Activated CD4-positive, alpha-beta T cell treated with anti-CD3 and anti-CD28 coated beads, Interleukin-2, amount 50 U/mL, for 24 hours (primary cell): ENCODE measurements at regions not wholly inside any gene's neighbourhood (a gene's known extent, or its start where the extent isn't known, plus 50 kb on each side); places are given as distances from the start of the nearest gene placed in this dataset.
"Not testable (repeated sequence)": the region's sequence is repeated elsewhere in the genome, so short reads cannot be mapped to it uniquely, and the experiment has no call there.

Experiments
- DNase-seq, 2 donors: peaks; one replicate each; pipeline ENCODE4 v3.0.0-alpha.2; 2020; ENCODE audit warnings: low read depth in 1 of 2, low spot score in 1 of 2

DNA sequence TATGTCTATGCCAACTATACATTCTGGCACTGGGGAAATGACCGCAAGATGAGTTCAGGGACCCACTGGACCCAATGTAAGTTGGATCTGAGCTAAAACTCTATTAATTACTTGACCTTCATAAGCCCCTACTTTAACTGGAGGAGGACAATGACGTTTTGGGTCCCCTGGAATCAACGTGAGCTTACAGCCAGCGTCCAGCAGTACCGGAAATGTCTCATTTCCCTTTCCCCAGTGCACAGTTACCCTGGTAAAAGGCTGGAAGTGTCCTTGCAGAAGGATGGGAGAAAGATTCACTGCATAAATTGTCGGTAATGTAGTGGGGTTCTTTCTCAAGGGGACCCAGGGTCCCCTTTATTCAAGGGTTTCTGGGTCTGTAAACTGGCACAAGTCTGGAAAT, 1297.6 kb upstream of the ACVR2A start:
- DNase-seq: no peak

DNA sequence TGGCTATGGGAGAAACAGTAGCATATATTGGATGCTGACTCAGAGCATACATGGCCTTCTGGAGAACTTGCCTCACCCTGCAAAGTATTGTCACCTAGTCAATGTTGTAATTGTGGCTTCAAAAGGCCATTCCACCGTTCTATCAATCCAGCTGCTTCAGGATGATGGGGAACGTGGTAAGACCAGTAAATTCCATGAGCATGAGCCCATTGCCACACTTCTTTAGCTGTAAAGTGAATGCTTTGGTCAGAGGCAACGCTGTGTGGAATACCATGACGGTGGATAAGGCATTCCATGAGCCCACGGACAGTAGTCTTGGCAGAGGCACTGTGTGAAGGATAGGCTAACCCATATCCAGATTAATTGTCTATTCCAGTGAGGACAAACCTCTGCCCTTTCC, 1300.1 kb upstream of the ACVR2A start:
- DNase-seq: no peak

DNA sequence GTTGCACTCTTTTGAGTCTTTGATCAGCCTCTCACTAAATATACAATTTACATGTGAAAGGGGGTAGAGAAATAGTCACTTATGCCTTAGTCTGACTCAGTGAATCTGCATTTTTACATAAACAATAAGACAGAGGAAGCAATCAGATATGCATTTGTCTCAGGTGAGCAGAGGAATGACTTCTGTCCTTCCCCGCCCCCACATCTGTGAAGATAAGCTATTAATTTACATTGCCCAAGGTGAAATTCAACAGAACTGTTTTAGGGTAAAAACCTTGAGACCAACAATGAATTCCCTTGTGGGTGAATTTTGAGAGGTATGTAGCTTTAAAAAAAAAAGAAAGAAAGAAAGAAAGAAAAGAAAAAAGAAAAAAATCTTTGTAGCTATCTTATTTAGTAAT, 1302.9 kb upstream of the ACVR2A start:
- DNase-seq: no peak

DNA sequence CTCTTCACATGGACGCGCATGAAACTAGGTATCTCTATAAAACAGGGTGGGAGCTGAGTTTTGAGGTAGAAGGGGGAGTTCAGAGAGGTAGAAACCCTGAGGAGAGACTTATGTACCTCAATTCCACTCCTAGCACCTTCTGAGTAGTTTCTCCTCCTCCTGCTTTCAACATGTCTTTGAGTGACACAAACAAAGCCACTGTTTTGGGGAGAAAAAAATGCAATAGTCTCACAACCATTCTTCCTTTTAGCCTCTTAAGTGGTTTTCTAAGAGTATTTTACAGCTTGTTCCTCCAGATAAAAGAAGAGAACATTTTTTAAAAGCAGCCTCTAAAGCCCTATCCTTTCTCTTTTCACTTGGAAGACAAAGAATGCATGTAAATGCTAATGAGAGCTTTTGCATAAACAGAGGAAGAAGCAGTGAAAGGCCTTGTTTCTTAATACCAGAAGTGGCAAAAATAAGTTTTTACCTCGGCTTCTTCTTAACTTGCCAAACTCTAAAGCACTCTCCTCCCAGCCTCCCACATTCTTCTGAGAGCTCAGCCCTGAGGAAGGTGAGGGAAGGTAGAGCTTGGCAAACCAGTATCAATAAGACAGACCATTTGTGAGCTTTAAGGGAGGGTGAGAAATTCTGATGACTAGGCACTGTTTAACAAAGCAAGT, 1304.4 kb upstream of the ACVR2A start:
- DNase-seq: no peak

DNA sequence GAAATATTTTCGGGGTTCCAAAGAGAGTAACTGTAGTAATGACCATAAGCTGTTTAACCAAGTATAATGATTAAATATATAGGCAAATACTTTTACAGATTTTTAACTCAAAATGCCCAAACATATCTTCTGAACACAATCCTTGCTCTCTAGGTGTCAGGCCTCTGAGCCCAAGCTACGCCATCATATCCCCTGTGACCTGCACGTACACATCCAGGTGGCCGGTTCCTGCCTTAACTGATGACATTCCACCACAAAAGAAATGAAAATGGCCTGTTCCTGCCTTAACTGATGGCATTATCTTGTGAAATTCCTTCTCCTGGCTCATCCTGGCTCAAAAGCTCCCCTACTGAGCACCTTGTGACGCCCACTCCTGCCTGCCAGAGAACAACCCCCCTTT, 1305.1 kb upstream of the ACVR2A start:
- DNase-seq: not testable (repeated sequence)

DNA sequence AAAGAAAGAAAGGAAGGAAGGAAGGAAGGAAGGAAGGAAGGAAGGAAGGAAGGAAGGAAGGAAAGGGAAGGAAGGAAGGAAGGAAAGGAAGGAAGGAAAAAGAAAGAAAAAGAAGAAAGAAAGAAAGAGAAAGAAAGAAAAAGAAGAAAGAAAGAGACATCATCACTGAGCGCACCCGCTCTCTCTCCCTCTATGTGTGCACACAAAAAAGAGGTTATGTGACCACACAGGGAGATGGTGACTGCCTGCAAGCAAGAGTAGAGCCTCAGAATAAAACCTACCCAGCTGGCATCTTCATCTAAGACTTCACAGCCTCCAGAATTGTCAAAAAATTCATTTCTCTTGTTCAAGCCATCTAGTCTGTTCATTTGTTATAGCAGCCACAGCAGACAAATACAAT, 1307.4 kb upstream of the ACVR2A start:
- DNase-seq: no peak

DNA sequence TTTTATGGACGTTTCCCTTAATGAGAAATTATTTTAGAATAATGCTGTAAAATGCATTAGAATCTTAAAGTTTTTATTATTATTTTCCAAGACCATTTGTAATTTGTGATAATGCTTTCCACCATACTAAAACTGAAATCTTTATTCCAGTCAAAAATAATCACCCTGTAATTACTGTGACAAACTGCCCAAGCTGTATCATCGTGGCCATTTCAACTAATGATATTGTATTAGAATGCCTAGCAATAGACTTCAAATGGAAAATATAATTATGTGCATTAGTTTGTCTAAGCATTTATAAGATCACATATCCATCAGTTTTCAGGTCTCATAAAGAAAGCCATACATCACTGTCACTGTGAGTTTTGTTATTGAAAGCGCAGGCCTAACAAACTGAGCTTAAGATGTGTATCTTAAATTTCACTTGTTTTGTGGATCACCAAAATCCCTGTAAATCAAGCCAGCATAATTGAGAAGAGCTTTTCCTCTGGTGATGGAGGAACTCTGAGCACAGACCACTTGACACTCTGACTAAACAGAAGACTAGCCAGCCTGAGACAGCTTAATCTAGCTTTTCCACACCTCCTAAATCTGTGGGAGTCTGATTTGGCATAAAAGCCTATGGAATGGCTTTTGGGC, 1312.2 kb upstream of the ACVR2A start:
- no peak for DNase-seq

DNA sequence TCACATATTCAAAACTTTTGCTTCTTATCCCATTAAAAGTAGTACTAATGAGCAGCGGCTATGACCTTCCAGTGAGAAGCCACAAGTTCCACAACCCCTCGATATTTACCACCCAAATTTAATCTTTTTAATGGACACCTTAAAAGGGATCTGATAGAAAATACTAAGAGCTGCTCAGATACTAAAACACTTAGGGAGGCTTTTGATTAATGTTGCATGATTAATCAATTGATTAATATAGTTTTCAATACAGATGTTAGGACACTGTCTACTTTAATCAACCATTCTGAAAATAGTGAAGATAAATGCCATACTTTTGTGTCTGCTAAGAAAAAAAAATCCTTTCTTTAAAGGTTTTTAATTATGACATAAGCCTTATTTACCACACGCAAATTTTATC, 1312.8 kb upstream of the ACVR2A start:
- no peak for DNase-seq

DNA sequence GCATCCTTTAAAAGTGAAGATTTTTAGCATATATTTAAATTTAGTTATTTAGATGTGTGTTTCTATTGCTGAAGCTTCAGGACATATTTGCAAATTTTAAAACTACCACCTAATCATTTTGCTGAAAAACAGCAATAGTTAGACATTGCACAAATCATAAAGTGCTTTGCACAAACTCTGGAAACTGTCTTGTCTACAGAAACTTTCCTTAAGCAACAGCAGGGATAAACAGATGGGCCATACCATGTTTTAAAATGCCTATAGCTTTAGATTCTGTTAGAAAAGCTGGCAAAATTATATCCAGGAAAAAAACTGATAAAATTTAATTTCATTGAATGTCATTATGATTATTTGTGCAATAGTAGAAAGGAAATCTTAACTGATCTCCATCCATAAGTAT, 1313.9 kb upstream of the ACVR2A start:
- no peak for DNase-seq

DNA sequence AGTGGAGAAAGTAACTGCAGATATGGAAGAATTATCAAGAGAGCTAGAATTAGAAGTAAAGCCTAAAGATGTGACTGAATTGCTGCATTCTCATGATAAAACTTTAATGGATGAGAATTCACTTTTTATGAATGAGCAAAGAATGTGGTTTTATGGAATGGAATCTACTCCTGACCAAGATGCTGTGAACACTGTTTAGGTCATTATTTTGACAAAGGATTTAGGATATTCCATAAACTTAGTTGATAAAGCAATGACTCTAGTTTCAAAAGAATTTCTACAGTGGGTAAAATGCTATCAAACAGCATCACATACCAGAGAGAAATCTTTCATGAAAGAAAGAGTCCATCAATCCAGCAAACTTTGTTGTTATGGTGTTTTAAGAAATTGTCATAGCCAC, 1317.7 kb upstream of the ACVR2A start:
- no peak for DNase-seq

DNA sequence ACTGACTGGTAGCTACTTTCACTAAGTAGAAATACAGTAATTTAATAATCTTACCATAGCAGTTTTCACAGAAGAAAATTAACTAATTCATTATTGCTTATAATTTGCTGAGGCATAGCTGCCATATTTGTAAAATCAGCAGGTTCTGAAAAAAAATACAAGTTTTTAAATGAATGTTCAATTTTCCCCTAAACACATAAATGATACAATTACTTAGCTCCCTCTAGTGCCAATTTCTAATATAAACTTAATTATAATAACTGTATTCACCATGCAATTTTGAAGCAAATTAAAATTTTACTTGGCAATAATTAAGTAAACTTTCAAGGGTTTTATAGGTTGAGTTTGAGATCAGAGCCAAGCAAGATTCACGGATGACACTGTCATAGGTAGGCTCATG, 1321.6 kb upstream of the ACVR2A start:
- DNase-seq: no peak

DNA sequence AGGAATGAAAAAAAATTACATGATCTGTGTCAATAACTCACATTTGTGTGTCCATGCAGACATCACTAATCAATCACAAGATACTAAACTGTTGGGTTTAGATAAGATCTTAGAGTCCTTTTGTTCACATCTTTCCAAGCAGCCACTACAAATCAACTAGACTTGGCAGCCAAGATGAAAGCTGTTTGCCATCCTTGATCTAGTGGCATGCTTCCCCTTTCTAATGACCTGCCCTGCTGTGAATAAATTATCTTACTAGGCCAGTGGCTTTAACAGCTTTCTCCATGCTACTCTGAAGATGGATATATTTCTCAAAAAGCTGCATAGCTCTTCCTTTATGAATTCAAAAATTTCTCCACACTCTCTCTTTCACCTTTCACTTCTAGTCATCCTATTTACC, 1338.0 kb upstream of the ACVR2A start:
- no peak for DNase-seq

DNA sequence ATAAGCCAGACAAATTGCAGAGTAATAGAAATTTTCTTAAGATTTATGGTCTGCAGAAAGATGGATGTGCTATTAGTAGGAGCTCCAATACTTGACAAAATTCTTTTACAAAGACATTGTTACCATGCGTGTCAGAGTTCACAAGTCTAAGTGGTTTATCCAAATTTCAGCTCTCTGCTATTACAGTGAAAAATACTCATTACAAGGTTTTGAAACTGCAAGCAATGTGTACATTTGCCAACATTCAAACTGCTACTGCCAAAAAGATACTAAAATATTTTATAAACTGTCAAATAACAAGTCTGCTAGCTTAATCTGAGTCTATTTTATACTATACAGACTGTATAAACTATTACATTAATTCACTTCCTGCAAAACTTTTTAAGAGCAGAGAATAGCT, 1341.5 kb upstream of the ACVR2A start:
- DNase-seq: no peak

DNA sequence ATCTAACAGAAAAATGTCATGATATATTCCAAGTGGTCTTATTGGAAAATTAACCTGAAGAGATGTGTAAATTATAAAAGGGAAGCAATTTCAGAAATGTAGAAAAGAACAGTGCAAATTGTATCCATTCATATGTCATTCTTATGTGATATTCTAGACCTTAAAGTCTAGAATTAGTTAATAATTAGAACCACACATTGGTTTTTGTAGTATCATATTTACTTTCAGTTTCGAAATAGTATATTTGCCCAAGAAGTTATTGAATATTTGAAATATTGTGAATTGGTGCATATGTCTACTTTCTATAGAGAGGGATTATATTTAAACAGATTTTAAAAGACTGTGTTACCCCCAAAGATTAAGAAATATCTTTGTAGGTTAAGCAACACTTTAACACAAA, 1348.6 kb upstream of the ACVR2A start:
- DNase-seq: no peak

DNA sequence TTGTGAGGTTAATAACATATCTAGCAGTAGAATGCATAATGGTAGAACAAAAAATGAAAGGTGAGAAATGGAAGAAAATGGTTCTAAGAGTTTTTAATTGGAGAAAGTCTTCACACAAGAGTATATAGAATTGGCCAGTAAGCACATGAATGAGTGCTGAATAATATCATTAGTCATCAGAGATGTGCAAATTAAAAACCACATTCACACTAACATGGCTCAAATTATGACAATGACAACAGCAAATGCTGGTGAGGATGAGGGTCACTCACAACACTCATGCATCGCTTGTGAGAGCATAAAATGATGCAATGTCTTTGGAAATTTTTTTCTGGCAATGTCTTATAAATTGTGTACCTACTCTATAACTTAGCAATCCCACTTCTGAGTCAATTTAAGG, 1355.4 kb upstream of the ACVR2A start:
- DNase-seq: no peak

DNA sequence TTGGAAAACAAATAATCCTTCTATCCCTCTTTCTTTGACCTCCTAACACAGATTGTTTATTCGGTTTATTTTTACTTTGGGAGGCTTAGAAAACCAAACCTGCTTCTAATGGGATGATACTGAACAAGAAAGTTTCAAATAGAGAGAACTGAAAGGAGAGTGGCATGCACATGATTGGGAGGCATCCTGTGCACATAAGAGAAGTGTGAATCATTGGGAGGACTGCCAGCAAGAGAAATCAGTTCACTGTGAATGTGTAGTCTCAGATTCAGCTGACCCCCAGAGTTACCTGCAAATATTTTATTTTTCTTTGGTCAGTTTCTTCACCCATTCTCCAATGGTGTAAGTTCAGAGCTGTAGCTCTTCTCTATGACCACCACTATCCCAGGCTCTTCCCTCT, 1363.2 kb upstream of the ACVR2A start:
- DNase-seq: no peak

DNA sequence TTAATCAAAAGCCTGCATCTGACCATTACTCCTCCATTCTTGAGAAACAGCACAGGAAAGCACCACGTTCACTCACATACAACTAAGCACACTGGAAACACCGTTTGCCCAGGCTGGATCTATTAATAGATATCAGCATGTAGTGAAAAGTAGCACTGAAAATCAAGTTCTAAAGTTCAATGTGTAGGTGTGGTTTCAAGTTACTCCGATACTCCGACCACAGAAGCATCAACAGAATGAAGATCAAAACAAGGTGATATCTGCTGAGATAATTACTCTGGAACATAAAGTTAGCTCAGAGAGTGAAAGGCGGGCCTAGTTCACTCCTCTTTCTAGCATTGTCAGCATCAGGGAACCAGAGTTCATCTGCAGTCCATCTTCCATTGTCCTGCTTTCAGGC, 1367.4 kb upstream of the ACVR2A start:
- DNase-seq: no peak

DNA sequence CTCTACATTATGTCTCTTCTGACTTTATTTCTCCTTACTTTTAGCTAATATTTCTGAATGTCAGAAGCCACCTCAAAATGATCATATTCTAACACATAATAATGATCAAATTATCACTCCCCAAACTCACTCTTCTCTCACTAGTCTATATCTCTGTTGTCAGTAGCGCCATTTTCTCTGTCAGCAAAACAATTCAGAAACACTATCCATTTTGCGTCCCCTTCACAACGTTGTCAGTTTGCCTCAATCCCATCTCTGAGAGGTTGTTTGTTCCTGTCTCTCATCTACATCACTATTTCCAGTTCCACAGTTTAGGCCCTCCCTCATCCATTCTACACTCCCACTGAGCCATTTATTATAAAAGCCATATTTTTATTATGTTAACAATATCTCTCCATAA, 1376.3 kb upstream of the ACVR2A start:
- no peak for DNase-seq

DNA sequence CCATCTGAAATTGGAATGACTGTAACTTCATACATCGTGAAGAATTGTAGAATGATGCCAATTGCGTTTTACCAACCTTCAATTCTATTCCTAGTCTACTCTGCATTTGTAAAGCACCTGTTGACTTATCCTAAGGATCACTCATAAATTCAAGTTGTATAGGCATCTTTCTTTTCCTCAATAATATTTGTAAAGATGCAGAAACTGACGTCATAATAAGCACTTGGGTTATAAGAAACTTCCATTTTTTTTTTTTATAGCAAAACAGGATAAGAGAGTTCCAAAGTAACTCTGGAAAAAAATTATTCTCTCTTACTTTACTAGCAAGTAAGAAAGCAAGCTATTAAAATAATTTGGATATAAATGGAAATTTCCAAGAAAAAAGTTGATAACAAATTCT, 1377.4 kb upstream of the ACVR2A start:
- DNase-seq: no peak

DNA sequence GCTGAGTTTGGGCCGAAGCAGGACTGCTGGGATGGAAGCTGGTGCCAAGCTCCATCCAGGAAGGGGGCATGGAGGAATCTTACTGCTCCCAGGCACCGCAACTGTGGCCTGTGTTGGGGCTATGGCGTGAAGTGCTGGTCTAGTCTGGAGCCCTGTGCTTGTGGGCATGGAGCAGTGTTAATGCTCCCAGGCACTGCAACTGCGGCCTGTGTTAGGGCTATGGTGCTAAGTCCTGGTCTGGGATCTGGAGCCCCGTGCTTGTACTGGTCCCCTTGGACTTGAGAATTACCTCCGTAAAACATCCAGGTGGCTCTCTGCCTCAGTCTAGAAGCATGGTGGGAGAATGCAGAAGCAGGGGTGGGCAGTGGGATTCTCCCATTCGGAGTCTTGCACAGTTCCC, 1379.4 kb upstream of the ACVR2A start:
- DNase-seq: no peak

DNA sequence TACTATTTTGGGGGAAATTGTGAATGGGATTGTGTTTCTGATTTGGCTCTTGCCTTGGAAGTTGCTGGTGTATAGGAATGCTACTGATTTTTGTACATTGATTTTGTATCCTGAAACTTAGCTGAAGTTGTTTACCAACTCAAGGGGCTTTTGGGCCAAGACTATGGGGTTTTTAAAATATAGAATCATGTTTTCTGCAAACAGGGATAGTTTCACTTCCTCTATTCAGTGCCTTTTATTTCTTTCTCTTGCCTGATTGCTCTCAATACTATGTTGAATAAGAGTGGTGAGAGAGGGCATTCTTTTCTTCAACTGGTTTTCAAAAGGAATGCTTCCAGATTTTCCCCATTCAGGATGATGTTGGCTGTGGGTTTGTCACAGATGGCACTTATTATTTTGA, 1383.8 kb upstream of the ACVR2A start:
- no peak for DNase-seq

DNA sequence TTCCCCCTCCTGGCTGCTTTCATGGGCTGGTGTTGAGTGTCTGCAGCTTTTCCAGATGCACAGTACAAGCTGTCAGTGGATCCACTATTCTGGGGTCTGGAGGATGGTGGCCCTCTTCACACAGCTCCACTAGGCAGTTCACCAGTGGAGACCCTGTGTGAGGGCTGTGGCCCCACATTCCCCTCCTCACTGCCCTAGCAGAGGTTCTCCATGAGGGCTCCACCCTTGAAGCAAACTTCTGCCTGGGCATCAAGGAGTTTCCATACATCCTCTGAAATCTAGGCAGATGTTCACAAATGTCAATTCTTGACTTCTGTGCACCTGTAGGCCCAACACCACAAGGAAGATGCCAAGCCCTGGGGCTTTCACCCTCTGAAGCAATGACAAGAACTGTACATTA, 1386.2 kb upstream of the ACVR2A start:
- DNase-seq: no peak

DNA sequence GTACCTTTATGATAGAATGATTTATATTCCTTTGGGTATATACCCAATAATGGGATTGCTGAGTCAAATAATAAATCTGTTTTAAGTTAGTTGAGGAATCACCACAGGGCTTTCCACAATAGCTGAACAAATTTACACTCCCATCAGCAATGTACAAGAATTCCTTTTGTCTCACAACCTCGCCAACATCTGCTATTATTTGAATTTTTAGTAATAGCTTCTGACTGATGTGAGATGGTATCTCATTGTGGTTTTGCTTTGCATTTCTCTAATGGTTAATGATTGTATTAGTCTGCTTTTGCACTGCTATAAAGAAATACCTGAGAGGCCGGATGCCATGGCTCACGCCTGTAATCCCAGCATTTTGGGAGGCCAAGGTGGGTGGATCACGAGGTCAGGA, 1387.6 kb upstream of the ACVR2A start:
- DNase-seq: no peak
